K562 (cell line): ENCODE measurements at regions not wholly inside any gene's neighbourhood (a gene's known extent, or its start where the extent isn't known, plus 50 kb on each side); places are given as distances from the start of the nearest gene placed in this dataset.

Experiments
- CTCF ChIP-seq, 3 experiments: IDR thresholded peaks in 2 of 3; conservative IDR thresholded peaks in 1 of 3; 2 replicates each; pipeline ENCODE4 v1.5.1; 2011 to 2012; ENCODE audit warnings: low read length in 3 of 3, mild to moderate bottlenecking in 3 of 3, control low read depth in 2 of 3, improper control_type of control experiment in 1 of 3, inconsistent platforms in 1 of 3, low read depth in 1 of 3, mixed read lengths in 1 of 3, moderate library complexity in 1 of 3; ENCODE audit not compliant: insufficient read depth in 2 of 3
- ETV6 ChIP-seq, 3 experiments: fragments of 150-350 bp in 1 of 3; sonication (generic) in 1 of 3; formaldehyde crosslinking in 1 of 3; IDR thresholded peaks; 2 replicates each; pipeline versions ENCODE4 v1.6.1 to v1.8.0; 2014 to 2022; ENCODE audit warnings: borderline replicate concordance in 2 of 3, low read depth in 2 of 3, antibody characterized with exemption in 1 of 3, low read length in 1 of 3, mild to moderate bottlenecking in 1 of 3, missing genetic modification reagents in 1 of 3
- NFYB ChIP-seq: IDR thresholded peaks from 2 replicates; pipeline ENCODE4 v1.6.1; 2011; ENCODE audit warnings: mild to moderate bottlenecking, moderate library complexity; ENCODE audit not compliant: insufficient read length; ENCODE audit errors: extremely low read depth
- POLR2A ChIP-seq: fragments of 450-650 bp; conservative IDR thresholded peaks from 2 replicates; pipeline ENCODE4 v1.6.1; 2016

- no peak for TF ChIP-seq POLR2A
- TF ChIP-seq ETV6 (IDR thresholded peaks at IDR 0.05; ENCODE audit: borderline replicate concordance in 1 of 2, low read depth in 2 of 2, low read length in 1 of 2): no peak
- no peak for TF ChIP-seq ETV6 (CRISPR knock-in tag; IDR thresholded peaks at IDR 0.05; ENCODE audit: borderline replicate concordance)
- TF ChIP-seq NFYB: no peak
- TF ChIP-seq CTCF (IDR thresholded peaks at IDR 0.05 in 2 of 3, conservative IDR thresholded peaks at IDR 0.05 in 1 of 3; ENCODE audit: insufficient read depth in 2 of 3, low read depth in 1 of 3, low read length in 3 of 3): no peak
Measured at GRCh38 chr6:50966532-50966931, 147.9 kb downstream of the TFAP2B start.
